Epithelial cell of proximal tubule (primary cell): ENCODE measurements at regions not wholly inside any gene's neighbourhood (a gene's known extent, or its start where the extent isn't known, plus 50 kb on each side); places are given as distances from the start of the nearest gene placed in this dataset.

Experiments used
- DNase-seq: peaks from one replicate; pipeline ENCODE4 v3.0.0-alpha.2; 2011; ENCODE audit warnings: low read depth
- H3K4me3 ChIP-seq: 2 replicates; pipeline ENCODE4 v1.5.1; 2011; ENCODE audit warnings: low read depth, mild to moderate bottlenecking, low read length
- CTCF ChIP-seq: conservative IDR thresholded peaks from 2 replicates; pipeline ENCODE4 v1.5.1; 2012; ENCODE audit warnings: low read depth, mild to moderate bottlenecking, low read length

GRCh38 chr2:39999864-40000263, 220.8 kb upstream of the THUMPD2 start:
- no peak for DNase-seq
- no peak for TF ChIP-seq CTCF
- no peak overlapping the region for H3K4me3 ChIP-seq

GRCh38 chr2:39998617-39999016, 219.6 kb upstream of the THUMPD2 start:
- H3K4me3 ChIP-seq = no peak overlapping the region
- DNase-seq = no peak
- TF ChIP-seq CTCF = no peak

GRCh38 chr2:39996653-39997080, 217.6 kb upstream of the THUMPD2 start:
- no peak overlapping the region for H3K4me3 ChIP-seq
- TF ChIP-seq CTCF = no peak
- DNase-seq = peak; percentile 58

- no peak overlapping the region for H3K4me3 ChIP-seq
- DNase-seq = no peak
Observed at GRCh38 chr2:39995005-39995737, 216.1 kb upstream of the THUMPD2 start.

GRCh38 chr2:39994151-39994550, 215.1 kb upstream of the THUMPD2 start:
- DNase-seq = peak; percentile 10
- H3K4me3 ChIP-seq = no peak overlapping the region
- TF ChIP-seq CTCF = no peak

More at GRCh38 chr2:39995005-39995737, 216.1 kb upstream of the THUMPD2 start:
- no peak for TF ChIP-seq CTCF

GRCh38 chr2:39991298-39991697, 212.2 kb upstream of the THUMPD2 start:
- no peak for TF ChIP-seq CTCF
- DNase-seq = peak; percentile 45
- H3K4me3 ChIP-seq = no peak overlapping the region

- H3K4me3 ChIP-seq = no peak overlapping the region
- no peak for DNase-seq
- TF ChIP-seq CTCF = no peak
Observed at GRCh38 chr2:39990335-39990900, 211.4 kb upstream of the THUMPD2 start.
